ENCODE measurements at regions not wholly inside any gene's neighbourhood (a gene's known extent, or its start where the extent isn't known, plus 50 kb on each side); places are given as distances from the start of the nearest gene placed in this dataset.
"Not testable (repeated sequence)": the region's sequence is repeated elsewhere in the genome, so short reads cannot be mapped to it uniquely, and the experiment has no call there.

DNA sequence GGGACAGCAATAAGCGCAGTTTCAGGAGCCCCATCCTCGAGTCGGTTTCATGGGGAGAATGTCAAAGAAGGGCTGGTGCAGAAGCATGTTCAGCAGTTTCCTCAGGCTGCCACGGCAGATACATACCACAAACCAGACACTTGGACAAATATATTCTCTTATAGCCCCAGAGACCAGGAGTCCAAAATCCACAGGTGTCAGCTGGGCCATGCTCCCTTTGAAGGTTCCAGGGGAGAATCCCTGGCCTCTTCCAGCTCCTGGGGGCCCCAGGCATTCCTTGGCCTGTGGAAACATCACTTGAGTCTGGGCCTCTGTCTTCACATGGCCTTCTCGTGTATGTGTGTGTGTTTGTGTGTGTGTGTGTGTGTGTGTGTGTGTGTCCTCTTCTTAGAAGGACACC is 164.1 kb downstream of the UQCRFS1 start:
- no peak for DNase-seq

- DNase-seq, result no peak
Measured at GRCh38 chr19:29045679-29046254, 167.2 kb downstream of the UQCRFS1 start.

- no peak for DNase-seq
Measured at GRCh38 chr19:29044037-29044436, 168.9 kb downstream of the UQCRFS1 start.

DNA sequence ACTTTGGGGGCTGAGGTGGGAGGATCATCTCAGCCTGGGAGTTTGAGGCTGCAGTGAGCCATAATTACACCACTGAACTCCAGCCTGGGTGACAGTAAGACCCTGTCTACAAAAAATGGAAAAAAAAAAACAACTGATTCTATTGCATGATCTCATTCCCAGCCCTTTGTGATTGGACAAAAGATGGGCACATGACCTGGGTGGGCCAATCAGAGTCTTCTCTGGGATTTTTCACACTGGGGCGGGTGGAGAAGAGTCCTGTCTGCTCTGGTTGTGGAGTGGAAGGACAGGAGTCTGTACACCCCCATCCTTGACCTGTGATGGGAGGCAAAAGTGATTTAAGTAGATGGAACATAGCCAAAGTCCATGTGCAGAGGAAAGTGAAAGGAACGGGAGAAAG is 170.5 kb downstream of the UQCRFS1 start:
- DNase-seq, result no peak

DNA sequence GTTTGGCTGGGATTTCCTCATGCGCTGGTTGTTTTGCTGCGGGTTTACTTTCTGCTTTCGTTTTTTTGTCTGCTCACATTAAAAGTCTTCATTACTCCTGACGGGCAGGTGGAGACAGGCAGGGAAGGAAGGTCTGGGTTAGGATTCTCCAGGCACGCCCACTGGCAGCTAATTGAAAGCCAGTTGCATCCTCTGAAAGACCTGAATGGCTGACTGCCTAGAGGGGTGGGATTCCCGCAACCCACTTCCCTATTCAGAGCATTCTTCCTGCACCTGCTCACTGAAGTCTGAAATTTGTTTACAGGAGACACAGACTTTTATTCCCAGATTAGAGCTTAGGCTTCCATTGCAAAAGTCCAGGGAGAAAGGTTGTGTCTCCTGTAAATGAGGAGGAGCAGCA is 172.0 kb downstream of the UQCRFS1 start:
- DNase-seq, result no peak

DNA sequence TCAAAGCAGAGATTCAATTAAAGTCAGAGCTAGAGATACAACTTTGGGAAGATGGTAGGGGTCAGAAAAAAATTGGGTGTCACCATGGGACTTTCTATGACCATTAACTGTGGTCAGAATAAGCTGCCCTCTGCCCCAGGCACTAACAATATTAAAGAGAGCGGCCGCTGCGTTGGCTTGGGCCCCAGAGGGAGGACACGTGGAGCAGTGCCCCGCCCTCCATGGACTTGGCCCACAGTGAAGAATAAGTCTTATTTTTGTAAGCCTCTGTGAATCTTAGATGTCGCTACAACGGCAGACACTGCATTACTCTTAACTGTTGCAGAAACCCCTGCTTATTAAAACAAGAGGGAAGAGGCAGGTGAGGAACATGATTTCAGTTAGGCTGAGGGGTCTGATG is 172.7 kb downstream of the UQCRFS1 start:
- DNase-seq, result no peak

DNA sequence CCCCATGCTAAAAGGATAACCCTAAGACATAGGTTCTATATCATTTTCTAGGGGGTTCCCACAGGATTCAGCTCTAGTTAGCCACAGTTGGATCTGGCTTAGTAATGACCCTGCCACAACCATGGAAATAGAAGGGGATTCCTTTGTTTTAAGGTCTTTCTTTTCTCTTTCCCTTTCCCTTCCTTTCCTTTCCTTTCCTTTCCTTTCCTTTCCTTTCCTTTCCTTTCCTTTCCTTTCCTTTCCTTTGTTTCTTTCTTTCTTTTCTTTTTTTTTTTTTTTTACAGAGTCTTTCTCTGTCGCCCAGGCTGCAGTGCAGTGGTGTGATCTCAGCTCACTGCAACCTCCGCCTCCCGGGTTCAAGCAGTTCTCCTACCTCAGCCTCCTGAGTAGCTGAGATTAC is 173.9 kb downstream of the UQCRFS1 start:
- DNase-seq, result not testable (repeated sequence)

GRCh38 chr19:29031216-29031615 is 181.7 kb downstream of the UQCRFS1 start:
- DNase-seq, result no peak

- no peak for DNase-seq
Measured at GRCh38 chr19:29029268-29029958, 183.5 kb downstream of the UQCRFS1 start.

DNA sequence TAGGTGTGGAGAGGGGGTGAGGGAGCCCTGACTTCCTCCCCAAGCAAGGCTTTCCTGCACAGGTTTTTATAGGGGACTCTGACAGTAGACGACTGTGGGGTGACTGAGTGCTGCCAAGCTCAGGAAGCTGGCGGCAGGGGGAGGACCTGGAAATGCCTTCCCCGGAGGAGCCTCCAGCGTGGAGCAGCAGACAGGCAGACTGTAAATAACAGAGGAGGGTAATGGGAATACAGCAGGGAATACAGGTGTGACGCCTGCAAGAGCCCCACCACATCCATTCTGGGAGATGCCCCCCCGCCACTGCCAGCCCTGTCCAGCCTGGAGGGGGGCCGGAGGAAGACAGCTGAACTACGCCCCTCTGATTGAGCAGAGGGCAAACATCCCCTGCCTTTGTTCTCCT is 190.4 kb downstream of the UQCRFS1 start:
- DNase-seq, result no peak

DNA sequence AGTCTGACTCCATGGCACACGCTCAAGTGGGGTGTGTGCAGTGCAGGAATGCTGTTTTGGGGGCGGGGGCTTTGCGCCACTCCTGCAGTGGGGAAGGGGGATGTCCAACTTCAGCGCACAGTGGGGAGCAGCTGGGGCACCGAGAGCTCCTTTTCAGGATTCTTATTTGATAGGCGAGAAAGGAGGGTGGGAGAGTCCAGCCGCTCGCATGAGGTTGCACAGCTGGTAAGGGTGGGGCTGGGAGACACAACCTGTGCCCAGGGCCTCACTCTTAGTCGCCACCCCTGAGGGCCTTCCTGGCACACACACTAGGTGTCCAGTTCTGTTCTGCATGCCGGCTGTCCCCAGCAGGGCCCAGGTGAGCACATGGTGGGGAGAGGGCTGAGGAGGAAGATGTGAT is 190.8 kb downstream of the UQCRFS1 start:
- no peak for DNase-seq

- DNase-seq, result no peak
Measured at GRCh38 chr19:29021232-29021916, 191.6 kb downstream of the UQCRFS1 start.

GRCh38 chr19:29019403-29019802 is 193.5 kb downstream of the UQCRFS1 start:
- DNase-seq, result no peak

DNA sequence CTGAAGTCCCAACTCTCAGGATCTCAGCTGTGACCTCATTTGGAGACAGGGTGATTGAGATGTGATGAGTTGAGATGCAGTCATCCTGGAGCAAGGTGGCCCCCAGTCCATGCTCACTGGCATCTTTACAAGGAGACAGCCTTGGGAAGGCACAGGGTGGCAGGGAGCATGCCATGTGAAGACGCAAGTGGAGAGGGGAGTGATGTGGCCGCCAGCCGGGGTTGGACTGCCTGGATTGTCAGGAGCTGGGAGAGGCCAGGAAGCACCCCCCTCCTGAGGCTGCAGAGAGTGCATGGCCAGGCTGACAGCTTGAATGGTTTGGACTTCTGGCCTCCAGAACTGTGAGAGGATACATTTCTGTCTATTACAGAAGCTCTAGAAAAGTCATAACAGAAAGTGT is 194.4 kb downstream of the UQCRFS1 start:
- no peak for DNase-seq

DNA sequence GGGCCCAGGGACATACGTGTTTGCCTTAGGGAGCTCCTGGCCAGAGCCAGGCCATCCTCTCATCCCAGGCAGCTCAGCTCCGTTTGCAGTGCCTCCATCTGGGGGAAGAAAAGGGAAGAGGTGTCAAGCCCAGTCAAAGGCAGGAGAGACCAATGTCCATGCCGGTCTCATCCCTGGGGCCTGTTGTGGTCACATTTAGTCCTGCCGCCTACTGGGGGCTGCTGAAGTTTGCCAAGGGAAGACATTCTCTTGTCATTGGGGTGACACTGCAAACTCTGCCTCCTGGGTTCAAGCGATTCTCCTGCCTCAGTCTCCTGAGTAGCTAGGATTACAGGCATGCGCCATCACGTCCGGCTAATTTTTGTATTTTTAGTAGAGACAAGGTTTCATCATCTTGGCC is 195.2 kb downstream of the UQCRFS1 start:
- DNase-seq, result no peak

DNA sequence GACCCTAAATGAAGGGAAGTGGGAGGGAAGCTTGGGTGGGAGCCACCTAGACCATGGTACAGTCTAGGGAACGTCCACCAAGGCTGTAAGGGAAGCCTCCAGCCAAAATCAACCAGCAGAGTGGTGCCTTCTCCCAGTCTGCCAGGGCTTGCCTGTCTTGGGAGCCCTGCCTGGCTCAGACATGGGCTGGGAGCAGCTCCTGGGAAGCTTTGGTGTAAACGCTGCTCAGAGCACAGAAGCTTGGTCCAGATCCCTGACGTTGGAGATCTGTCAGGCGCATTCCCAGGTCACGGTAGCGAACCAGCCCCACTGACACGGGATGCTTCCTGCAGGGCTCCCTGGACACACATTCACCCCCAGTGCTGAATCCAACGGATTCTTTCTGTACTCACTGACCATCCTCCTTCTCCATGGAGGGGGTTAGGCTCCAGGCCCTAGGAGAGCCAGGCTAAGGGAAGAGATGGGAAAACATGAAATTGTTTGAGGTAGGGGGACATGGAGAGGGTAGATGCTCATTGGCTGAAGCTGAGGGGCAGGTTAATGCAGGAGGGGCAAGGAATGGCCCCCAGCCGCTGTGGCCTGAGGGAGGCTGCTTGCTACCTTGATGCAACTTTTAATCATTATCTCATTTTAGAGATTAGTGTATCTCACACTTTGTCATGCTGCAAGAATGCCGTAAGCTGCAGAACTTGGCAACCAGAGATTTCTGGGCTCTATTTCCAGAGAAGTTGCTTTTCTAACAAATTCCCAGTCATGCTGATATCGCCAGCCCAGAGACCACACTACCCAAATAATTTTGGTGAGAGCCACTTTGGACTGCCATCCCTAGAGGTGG is 195.8 kb downstream of the UQCRFS1 start:
- DNase-seq, result no peak

- DNase-seq, result no peak
Measured at GRCh38 chr19:29016353-29016752, 196.6 kb downstream of the UQCRFS1 start.

DNA sequence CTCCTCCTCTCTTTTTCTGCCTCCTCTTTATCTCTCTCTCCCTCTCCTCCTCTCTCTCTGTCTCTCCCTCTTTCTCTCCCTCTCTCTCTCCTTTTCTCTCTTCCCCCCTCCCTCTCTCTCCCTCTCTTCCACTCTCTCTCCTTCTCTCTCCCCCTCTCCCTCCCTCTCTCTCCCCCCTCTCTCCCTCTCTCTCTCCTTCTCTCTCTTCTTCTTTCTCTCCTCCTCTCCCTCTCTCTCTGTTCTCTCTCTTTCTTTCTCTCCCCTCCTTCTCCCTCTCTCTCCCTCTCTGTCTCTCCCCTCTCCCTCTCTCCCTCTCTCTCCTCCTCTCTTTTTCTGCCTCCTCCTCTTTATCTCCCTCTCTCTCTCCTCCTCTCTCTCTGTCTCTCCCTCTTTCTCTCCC is 197.4 kb downstream of the UQCRFS1 start:
- DNase-seq, result no peak

DNA sequence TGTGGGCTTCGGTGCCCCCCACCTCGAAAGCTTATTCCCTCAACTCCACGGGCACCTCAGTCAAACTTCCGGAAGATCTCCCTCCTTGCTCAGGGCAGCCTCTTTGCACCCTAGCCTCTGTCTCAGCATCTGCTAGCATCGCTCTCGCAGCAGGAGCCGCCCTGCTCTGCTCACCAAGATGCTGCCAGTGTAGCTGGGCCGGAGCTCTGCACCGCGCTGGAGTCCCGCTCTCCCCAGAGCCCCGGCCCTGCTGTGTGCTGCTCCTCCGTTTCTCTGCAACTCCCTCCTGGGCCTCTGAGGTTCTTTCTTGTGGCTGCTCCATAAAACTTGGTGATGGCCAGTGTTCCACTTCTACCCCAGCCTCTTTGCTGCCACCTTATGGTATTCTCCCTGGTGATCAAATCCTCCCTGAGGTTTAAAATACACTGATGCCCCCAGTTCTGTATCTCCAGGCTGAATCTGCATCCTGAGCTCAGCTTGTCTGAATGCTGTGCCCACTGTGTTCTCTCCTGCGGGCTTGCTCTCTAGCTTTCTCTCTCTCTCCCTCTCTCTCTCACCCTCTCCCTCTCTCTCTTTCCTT is 198.0 kb downstream of the UQCRFS1 start:
- DNase-seq, result no peak

DNA sequence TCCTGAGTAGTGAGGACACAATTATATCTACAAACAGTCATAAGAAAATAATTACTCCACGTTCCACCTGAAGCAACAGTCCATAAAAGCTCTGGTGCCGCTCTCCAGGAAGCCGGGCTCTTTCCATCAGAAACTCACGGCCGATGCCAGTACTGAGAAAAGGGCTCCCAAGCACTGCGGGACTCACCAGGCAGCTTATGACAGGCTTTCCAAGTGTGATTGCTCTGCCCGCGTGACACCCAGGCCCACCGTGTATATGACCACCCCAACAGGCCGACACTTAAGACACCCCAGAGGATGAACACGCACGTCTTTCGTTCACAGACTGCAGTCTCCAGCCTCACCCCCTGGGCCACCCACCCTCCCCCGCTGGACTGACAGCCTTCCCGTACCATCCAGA is 199.0 kb downstream of the UQCRFS1 start:
- no peak for DNase-seq

GRCh38 chr19:29013325-29013724 is 199.6 kb downstream of the UQCRFS1 start:
- no peak for DNase-seq

- no peak for DNase-seq
Measured at GRCh38 chr19:29012457-29012856, 200.5 kb downstream of the UQCRFS1 start.

GRCh38 chr19:29010276-29010675 is 202.7 kb downstream of the UQCRFS1 start:
- DNase-seq, result no peak
